ENCODE measurements at regions not wholly inside any gene's neighbourhood (a gene's known extent, or its start where the extent isn't known, plus 50 kb on each side); places are given as distances from the start of the nearest gene placed in this dataset.

DNA sequence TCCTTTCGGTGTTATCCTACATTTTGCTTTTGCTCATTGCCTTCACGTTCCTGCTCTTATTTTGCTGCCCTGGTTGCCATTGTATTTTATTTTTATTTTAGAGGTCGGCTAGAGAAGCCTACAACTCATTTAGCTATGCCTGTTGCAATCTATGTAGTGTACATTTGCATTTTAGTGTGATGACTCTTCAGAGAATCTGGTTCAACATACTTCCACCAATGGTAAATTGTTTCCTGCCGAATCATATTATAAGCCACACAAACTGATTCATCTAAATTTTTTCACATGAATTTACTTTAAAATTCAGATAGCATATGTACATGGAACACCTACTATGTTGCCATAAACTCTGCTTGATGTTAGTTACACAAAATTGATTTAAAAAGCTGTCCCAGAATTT, 1596.9 kb downstream of the PLA2G4A start:
- DNase-seq (ENCODE audit: low spot score) = no peak
- TF ChIP-seq, protein P1, sequence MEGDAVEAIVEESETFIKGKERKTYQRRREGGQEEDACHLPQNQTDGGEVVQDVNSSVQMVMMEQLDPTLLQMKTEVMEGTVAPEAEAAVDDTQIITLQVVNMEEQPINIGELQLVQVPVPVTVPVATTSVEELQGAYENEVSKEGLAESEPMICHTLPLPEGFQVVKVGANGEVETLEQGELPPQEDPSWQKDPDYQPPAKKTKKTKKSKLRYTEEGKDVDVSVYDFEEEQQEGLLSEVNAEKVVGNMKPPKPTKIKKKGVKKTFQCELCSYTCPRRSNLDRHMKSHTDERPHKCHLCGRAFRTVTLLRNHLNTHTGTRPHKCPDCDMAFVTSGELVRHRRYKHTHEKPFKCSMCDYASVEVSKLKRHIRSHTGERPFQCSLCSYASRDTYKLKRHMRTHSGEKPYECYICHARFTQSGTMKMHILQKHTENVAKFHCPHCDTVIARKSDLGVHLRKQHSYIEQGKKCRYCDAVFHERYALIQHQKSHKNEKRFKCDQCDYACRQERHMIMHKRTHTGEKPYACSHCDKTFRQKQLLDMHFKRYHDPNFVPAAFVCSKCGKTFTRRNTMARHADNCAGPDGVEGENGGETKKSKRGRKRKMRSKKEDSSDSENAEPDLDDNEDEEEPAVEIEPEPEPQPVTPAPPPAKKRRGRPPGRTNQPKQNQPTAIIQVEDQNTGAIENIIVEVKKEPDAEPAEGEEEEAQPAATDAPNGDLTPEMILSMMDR (IDR thresholded peaks at IDR 0.05; ENCODE audit: borderline replicate concordance, control extremely low read depth, extremely low read depth, insufficient read depth, missing control alignments) = no peak
- in situ Hi-C loops (cut with MboI; ENCODE audit: low sequenced_read_pairs, unreplicated experiment) = no loop called here

DNA sequence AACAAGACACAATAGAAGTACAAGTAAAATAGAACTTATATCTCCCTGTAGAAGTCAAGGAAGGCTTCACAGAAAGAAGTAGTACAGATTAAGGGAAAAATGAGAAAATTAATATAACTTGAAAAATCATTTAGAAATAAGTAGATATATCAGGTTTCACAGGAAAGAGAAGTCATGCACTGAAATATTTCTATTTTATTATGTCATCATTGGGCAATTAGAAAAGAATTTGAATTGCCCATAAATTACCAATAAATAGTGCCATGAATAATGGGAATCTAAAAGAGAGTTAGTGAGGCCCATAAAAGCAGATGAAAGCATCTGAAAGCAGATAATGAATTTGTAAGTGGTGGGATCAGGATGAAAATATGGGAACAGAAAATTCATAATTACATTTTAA, 1597.8 kb downstream of the PLA2G4A start:
- in situ Hi-C loops (cut with MboI; ENCODE audit: low sequenced_read_pairs, unreplicated experiment) = no loop called here
- TF ChIP-seq, protein P1 (IDR thresholded peaks at IDR 0.05; ENCODE audit: borderline replicate concordance, control extremely low read depth, extremely low read depth, insufficient read depth, missing control alignments) = no peak
- DNase-seq (ENCODE audit: low spot score) = no peak

DNA sequence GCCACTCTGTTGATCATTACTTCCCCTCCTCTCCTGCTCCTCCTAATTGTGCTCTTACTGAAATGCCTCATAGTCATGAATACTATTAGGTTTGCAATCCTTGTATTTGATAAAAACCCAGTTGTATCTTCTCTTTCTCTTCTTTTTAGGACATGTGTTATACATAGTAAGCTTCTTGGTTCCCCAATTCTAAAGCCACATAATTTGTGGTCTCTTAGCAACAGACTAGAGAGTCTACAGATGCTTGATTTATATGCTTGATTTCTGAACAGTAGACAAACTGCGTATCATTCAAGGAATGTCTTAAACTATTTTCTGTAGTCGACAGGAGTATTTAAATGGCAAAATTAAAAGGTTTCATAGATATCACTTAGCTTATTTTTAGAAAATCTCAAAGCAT, 1598.9 kb downstream of the PLA2G4A start:
- DNase-seq (ENCODE audit: low spot score) = no peak
- TF ChIP-seq, protein P1 (IDR thresholded peaks at IDR 0.05; ENCODE audit: borderline replicate concordance, control extremely low read depth, extremely low read depth, insufficient read depth, missing control alignments) = no peak
- in situ Hi-C loops (cut with MboI; ENCODE audit: low sequenced_read_pairs, unreplicated experiment) = no loop called here

DNA sequence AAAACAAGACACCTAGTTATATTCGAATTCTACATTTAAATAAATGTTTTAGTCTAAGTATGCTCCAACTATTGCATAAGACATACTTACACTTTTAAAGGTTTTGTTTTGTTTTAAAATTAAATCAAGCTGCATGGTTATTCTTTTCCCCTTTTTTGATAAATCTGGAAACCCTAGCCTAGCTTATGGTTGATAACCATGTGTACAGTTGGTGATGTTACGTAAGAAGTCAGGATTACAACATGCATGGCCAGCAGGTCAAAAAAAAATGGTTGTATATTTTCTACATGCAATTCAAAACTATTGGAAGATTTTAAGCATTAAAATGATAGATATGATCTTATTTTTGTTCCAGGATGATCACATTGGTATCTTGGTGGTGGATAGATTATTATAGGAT, 1600.6 kb downstream of the PLA2G4A start:
- no peak for DNase-seq (ENCODE audit: low spot score)
- in situ Hi-C loops (cut with MboI; ENCODE audit: low sequenced_read_pairs, unreplicated experiment) = no loop called here
- TF ChIP-seq, protein P1 (IDR thresholded peaks at IDR 0.05; ENCODE audit: borderline replicate concordance, control extremely low read depth, extremely low read depth, insufficient read depth, missing control alignments) = no peak

DNA sequence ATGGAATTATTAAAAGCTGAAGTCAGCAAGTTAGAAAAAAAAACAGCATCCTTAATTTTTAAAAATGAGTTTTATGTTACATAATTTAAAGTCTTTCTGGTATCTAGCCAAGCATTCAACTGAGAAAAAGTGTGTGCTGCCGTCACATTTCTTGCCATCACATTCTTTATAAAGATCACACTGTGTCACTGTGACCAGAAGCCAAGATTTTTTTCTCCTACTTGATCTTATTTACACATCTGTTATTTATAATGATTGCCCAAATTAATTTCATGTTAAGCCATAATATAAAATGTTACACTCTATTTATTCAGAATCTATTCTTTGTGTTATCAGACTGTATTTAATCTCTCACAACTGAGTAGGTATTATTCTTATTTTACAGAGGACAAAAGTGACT, 1603.7 kb downstream of the PLA2G4A start:
- TF ChIP-seq, protein P1 (IDR thresholded peaks at IDR 0.05; ENCODE audit: borderline replicate concordance, control extremely low read depth, extremely low read depth, insufficient read depth, missing control alignments) = no peak
- no peak for DNase-seq (ENCODE audit: low spot score)
- in situ Hi-C loops (cut with MboI; ENCODE audit: low sequenced_read_pairs, unreplicated experiment) = no loop called here

DNA sequence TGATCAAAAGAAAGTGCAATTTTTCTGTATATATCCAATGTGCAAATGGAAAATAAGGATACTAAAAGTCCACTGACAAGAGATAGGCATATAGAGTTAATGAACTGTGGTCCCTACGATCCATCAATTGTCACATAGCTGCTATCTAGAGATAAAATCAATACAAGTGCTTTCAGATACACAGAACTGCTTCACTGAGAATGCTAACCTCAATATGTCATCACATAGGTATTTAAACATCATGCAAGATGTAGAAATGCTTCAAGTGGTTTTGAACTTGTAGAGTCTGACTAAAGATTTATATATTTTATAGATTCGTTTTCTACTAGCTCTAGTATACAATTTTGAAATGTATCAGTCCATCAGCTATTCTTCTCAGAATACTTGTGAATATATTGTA, 1604.7 kb downstream of the PLA2G4A start:
- DNase-seq (ENCODE audit: low spot score) = no peak
- TF ChIP-seq, protein P1 (IDR thresholded peaks at IDR 0.05; ENCODE audit: borderline replicate concordance, control extremely low read depth, extremely low read depth, insufficient read depth, missing control alignments) = no peak
- in situ Hi-C loops (cut with MboI; ENCODE audit: low sequenced_read_pairs, unreplicated experiment) = no loop called here

DNA sequence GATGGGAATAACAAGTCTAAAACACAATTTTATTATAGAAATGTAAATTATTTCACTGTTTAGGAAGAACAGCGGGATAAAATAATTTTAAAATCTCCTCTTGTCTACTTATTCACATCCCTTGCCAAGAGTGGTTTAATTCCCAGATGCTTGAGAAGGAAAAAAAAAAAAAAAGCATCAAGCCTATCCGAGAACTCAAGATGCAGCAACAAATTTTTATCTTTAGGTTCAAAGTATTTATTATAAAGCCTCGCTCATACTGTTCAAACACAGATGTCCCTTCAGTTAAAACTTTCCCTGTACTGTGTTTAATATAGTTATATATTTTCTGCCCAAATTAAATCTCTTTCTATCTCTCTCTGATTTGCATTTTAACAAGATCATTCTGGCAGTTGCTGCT, 1615.8 kb downstream of the PLA2G4A start:
- TF ChIP-seq, protein P1 (IDR thresholded peaks at IDR 0.05; ENCODE audit: borderline replicate concordance, control extremely low read depth, extremely low read depth, insufficient read depth, missing control alignments) = no peak
- DNase-seq (ENCODE audit: low spot score) = no peak
- in situ Hi-C loops (cut with MboI; ENCODE audit: low sequenced_read_pairs, unreplicated experiment) = no loop called here

All from GM13976 (cell line).